KMS-11 (cell line): ENCODE measurements at regions not wholly inside any gene's neighbourhood (a gene's known extent, or its start where the extent isn't known, plus 50 kb on each side); places are given as distances from the start of the nearest gene placed in this dataset.

Experiments
- H2AFZ ChIP-seq: fragments of 200-600 bp; sonication (generic); 2 replicates; pipeline ENCODE4 v1.6.1; 2016; ENCODE audit warnings: antibody characterized with exemption, mixed run types, low read depth
- H3K27ac ChIP-seq: fragments of 200-600 bp; sonication (generic); 2 replicates; pipeline ENCODE4 v1.6.1; 2016; ENCODE audit warnings: mild to moderate bottlenecking, mixed run types
- H3K27me3 ChIP-seq: fragments of 200-600 bp; sonication (generic); 2 replicates; pipeline ENCODE4 v1.6.1; 2017; ENCODE audit warnings: mild to moderate bottlenecking, low read depth, mixed run types, moderate library complexity; ENCODE audit not compliant: insufficient read depth
- H3K36me3 ChIP-seq: fragments of 200-600 bp; sonication (generic); 2 replicates; pipeline ENCODE4 v1.6.1; 2017; ENCODE audit warnings: mild to moderate bottlenecking, mixed run types; ENCODE audit not compliant: insufficient read depth
- H3K4me1 ChIP-seq: fragments of 200-600 bp; sonication (generic); 2 replicates; pipeline ENCODE4 v1.6.1; 2016; ENCODE audit warnings: mild to moderate bottlenecking, low read depth, mixed run types; ENCODE audit not compliant: poor library complexity, severe bottlenecking
- H3K4me2 ChIP-seq: fragments of 200-600 bp; sonication (generic); 2 replicates; pipeline ENCODE4 v1.7.0; 2016; ENCODE audit warnings: mild to moderate bottlenecking, mixed run types
- H3K4me3 ChIP-seq: fragments of 200-600 bp; sonication (generic); IDR thresholded peaks from 2 replicates; pipeline ENCODE4 v1.6.1; 2017; ENCODE audit warnings: low read depth, low read length, mixed read lengths; ENCODE audit not compliant: insufficient read depth
- H3K79me2 ChIP-seq: fragments of 200-600 bp; sonication (generic); 2 replicates; pipeline ENCODE4 v1.6.1; 2016; ENCODE audit warnings: low read depth, mixed run types; ENCODE audit not compliant: insufficient read depth
- H3K9ac ChIP-seq: fragments of 200-600 bp; sonication (generic); 2 replicates; pipeline ENCODE4 v1.6.1; 2016; ENCODE audit warnings: mild to moderate bottlenecking, mixed run types
- H4K20me1 ChIP-seq: fragments of 200-600 bp; sonication (generic); 2 replicates; pipeline ENCODE4 v1.6.1; 2016; ENCODE audit warnings: mild to moderate bottlenecking, mixed run types; ENCODE audit not compliant: insufficient read depth
- CTCF ChIP-seq: fragments of 200-600 bp; sonication (generic); conservative IDR thresholded peaks from 2 replicates; pipeline ENCODE4 v1.6.1; 2017; ENCODE audit warnings: low read depth, mild to moderate bottlenecking, antibody characterized with exemption, low read length, moderate library complexity, mixed read lengths

- no peak for TF ChIP-seq CTCF
Observed at GRCh38 chr13:84810781-84811180, 928.5 kb upstream of the SLITRK1 start.

DNA sequence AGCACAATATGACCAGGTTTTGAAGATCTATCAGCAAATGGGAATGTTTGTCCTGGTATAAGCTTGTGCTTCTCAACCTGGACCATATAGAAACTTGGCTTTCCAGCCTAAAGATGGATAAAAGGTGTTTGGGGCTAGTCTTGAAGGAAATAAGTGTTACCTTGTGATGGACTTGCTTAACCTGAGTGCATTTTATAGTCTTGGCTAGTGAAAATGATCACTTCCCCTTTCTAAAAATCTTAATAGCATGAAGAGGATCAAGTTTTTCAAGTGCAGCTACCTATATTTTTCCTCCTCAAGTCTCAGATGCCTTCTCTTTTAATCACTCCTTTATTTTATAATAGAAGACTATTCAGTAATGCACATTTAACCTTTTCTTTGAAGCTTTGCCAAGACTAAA lies 919.8 kb upstream of the SLITRK1 start:
- TF ChIP-seq CTCF: no peak
- H3K79me2 ChIP-seq: no peaks in the 10 kb centered on the region

More at GRCh38 chr13:84810781-84811180, 928.5 kb upstream of the SLITRK1 start:
- H3K4me3 ChIP-seq: no peak overlapping the region
- no peaks in the 10 kb centered on the region for H4K20me1 ChIP-seq
- H3K9ac ChIP-seq: no peak overlapping the region
- no peak overlapping the region for H3K27ac ChIP-seq
- no peak overlapping the region for H2AFZ ChIP-seq
- no peaks in the 10 kb centered on the region for H3K79me2 ChIP-seq
- no peak overlapping the region for H3K4me2 ChIP-seq
- H3K27me3 ChIP-seq: no peaks in the 10 kb centered on the region
- no peaks in the 10 kb centered on the region for H3K4me1 ChIP-seq
- no peaks in the 10 kb centered on the region for H3K36me3 ChIP-seq

GRCh38 chr13:84784443-84785153 lies 902.3 kb upstream of the SLITRK1 start:
- no peak for TF ChIP-seq CTCF
- Histone ChIP-seq H3K79me2 (no peaks in the 10 kb centered on the region), H3K9ac (no peak overlapping the region), H3K27me3 (no peaks in the 10 kb centered on the region), H3K4me2 (no peak overlapping the region), H3K4me1 (no peaks in the 10 kb centered on the region), H2AFZ (no peak overlapping the region), H3K4me3 (no peak overlapping the region), H3K36me3 (no peaks in the 10 kb centered on the region), H3K27ac (no peak overlapping the region), H4K20me1 (no peaks in the 10 kb centered on the region)

More for the DNA sequence above, 919.8 kb upstream of the SLITRK1 start:
- no peak overlapping the region for H3K27ac ChIP-seq
- no peaks in the 10 kb centered on the region for H3K36me3 ChIP-seq
- no peak overlapping the region for H3K9ac ChIP-seq
- H4K20me1 ChIP-seq: no peaks in the 10 kb centered on the region
- no peaks in the 10 kb centered on the region for H3K4me1 ChIP-seq
- no peak overlapping the region for H3K4me3 ChIP-seq
- H2AFZ ChIP-seq: no peak overlapping the region
- no peak overlapping the region for H3K4me2 ChIP-seq
- no peaks in the 10 kb centered on the region for H3K27me3 ChIP-seq

DNA sequence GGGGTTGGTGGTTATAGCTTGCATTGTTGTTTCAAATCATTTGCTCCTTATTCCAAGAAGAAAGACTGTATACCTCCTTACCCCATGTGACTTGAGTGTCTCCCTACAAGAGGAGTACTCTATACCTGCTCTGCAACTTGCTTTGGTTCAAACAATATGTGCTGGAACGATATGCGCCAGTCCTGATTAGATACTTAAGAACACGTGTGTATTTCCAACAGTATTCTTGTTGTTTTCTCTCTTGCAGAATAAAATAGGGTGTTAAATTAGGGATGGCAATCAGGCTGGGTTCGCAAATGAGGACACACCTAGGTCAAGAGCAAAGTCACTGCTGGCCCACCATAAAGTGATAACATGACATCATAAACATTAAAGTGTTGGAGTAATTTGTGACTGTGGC lies 895.0 kb upstream of the SLITRK1 start:
- H3K36me3 ChIP-seq: no peaks in the 10 kb centered on the region
- H3K4me2 ChIP-seq: no peak overlapping the region
- no peak overlapping the region for H3K4me3 ChIP-seq
- no peak overlapping the region for H3K27ac ChIP-seq
- no peak overlapping the region for H3K9ac ChIP-seq
- no peaks in the 10 kb centered on the region for H3K27me3 ChIP-seq
- H2AFZ ChIP-seq: no peak overlapping the region
- H3K4me1 ChIP-seq: no peaks in the 10 kb centered on the region
- no peak for TF ChIP-seq CTCF
- no peaks in the 10 kb centered on the region for H4K20me1 ChIP-seq
- H3K79me2 ChIP-seq: no peaks in the 10 kb centered on the region
